H1 (cell line): ENCODE measurements at regions not wholly inside any gene's neighbourhood (a gene's known extent, or its start where the extent isn't known, plus 50 kb on each side); places are given as distances from the start of the nearest gene placed in this dataset.

ENCODE experiments used
- CTCF ChIA-PET: fragments of 300-600 bp; sonication (Branson Sonifier 250); formaldehyde crosslinking; loops from one replicate; lab custom pipeline; 2021; ENCODE audit not compliant: partially characterized antibody; lab: Charles Lee
- POLR2A ChIA-PET: fragments of 300-600 bp; sonication (Branson Sonifier 250); formaldehyde crosslinking; loops from one replicate; lab custom pipeline; 2021; ENCODE audit warnings: inconsistent platforms; ENCODE audit not compliant: partially characterized antibody; lab: Charles Lee
- DNase-seq, 2 experiments: peaks; one replicate each; pipeline versions ENCODE4 v3.0.0 to v3.0.0-alpha.2; 2010 to 2022; ENCODE audit warnings: low spot score in 2 of 2, low read depth in 1 of 2, mixed read lengths in 1 of 2
- FAIRE-seq: peaks from 2 replicates; lab custom pipeline; 2011; peaks lifted over from hg19 to GRCh38; lab: Jason Lieb, UNC
- H2AFZ ChIP-seq: 2 replicates; pipeline ENCODE4 v1.8.1; 2012; ENCODE audit warnings: low read length, inconsistent platforms
- H2AK5ac ChIP-seq: 2 replicates; pipeline ENCODE4 v1.6.1; 2013; ENCODE audit warnings: low read depth, low read length
- H2BK120ac ChIP-seq: replicated peaks from 2 replicates; pipeline ENCODE3; 2013; ENCODE audit warnings: low read depth, low read length, inconsistent platforms
- H2BK12ac ChIP-seq: 2 replicates; pipeline ENCODE4 v1.6.1; 2013; ENCODE audit warnings: low read depth, low read length
- H2BK15ac ChIP-seq: 2 replicates; pipeline ENCODE4 v1.6.1; 2013; ENCODE audit warnings: low read length
- H2BK20ac ChIP-seq: 2 replicates; pipeline ENCODE4 v1.6.1; 2013; ENCODE audit warnings: low read length
- H2BK5ac ChIP-seq: 2 replicates; pipeline ENCODE4 v1.6.1; 2013; ENCODE audit warnings: low read depth, low read length
- H3K14ac ChIP-seq: 2 replicates; pipeline ENCODE4 v1.6.1; 2013; ENCODE audit warnings: inconsistent platforms; ENCODE audit not compliant: insufficient read length
- H3K18ac ChIP-seq: 2 replicates; pipeline ENCODE4 v1.6.1; 2013; ENCODE audit warnings: low read length; ENCODE audit errors: extremely low read depth
- H3K23ac ChIP-seq: 2 replicates; pipeline ENCODE4 v1.6.1; 2013; ENCODE audit warnings: inconsistent platforms; ENCODE audit not compliant: insufficient read length
- H3K23me2 ChIP-seq: 2 replicates; pipeline ENCODE4 v1.6.1; 2013; ENCODE audit warnings: low read depth, low read length
- H3K27ac ChIP-seq: 2 replicates; pipeline ENCODE4 v1.6.1; 2011; ENCODE audit warnings: low read depth, low read length, inconsistent platforms
- H3K27me3 ChIP-seq, 4 experiments: replicated peaks in 1 of 4; 1 replicate in 1 of 4; 2 replicates in 3 of 4; pipeline versions ENCODE4 v1.6.1 to v1.8.1; 2011 to 2013; ENCODE audit warnings: low read length in 3 of 4, mild to moderate bottlenecking in 3 of 4, inconsistent platforms in 2 of 4, mixed read lengths in 2 of 4, moderate library complexity in 1 of 4; ENCODE audit not compliant: control insufficient read depth in 3 of 4, insufficient read depth in 3 of 4; ENCODE audit errors: extremely low read depth in 1 of 4
- H3K36me3 ChIP-seq, 4 experiments: 2 replicates each; pipeline versions ENCODE4 v1.6.1 to v1.8.1; 2011 to 2013; ENCODE audit warnings: mild to moderate bottlenecking in 4 of 4, low read length in 3 of 4, moderate library complexity in 2 of 4, control low read depth in 1 of 4, inconsistent platforms in 1 of 4; ENCODE audit not compliant: insufficient read depth in 4 of 4, control insufficient read depth in 2 of 4
- H3K4ac ChIP-seq: replicated peaks from 2 replicates; pipeline ENCODE3; 2013; ENCODE audit warnings: low read length, low read depth, mixed read lengths, inconsistent platforms; ENCODE audit not compliant: insufficient read length
- H3K4me1 ChIP-seq, 4 experiments: replicated peaks in 1 of 4; 1 replicate in 1 of 4; 2 replicates in 3 of 4; pipeline versions ENCODE4 v1.6.1 to v1.8.1; 2011 to 2013; ENCODE audit warnings: low read length in 3 of 4, inconsistent platforms in 2 of 4, mixed read lengths in 1 of 4; ENCODE audit not compliant: insufficient read depth in 4 of 4, control insufficient read depth in 3 of 4
- H3K4me2 ChIP-seq, 2 experiments: 2 replicates each; pipeline versions ENCODE4 v1.6.1 to v1.8.1; 2011 to 2013; ENCODE audit warnings: low read depth in 2 of 2, low read length in 2 of 2, control low read depth in 1 of 2, inconsistent platforms in 1 of 2, mild to moderate bottlenecking in 1 of 2; ENCODE audit not compliant: insufficient read depth in 1 of 2
- H3K4me3 ChIP-seq, 4 experiments: fragments of 200-600, 300-600 bp in 1 of 4; sonication (generic), shearing (Covaris generic), sonication (Bioruptor Twin) in 1 of 4; 2 replicates each; pipeline versions ENCODE4 v1.5.1 to v1.8.1; 2011 to 2016; ENCODE audit warnings: low read length in 4 of 4, low read depth in 3 of 4, control low read depth in 2 of 4, inconsistent platforms in 2 of 4, mild to moderate bottlenecking in 2 of 4, mixed read lengths in 1 of 4, moderate library complexity in 1 of 4; ENCODE audit not compliant: insufficient read depth in 2 of 4; ENCODE audit errors: extremely low read depth in 1 of 4
- H3K56ac ChIP-seq: replicated peaks from 2 replicates; pipeline ENCODE3; 2013; ENCODE audit warnings: low read depth, mild to moderate bottlenecking, mixed read lengths, low read length, inconsistent platforms; ENCODE audit not compliant: insufficient read length
- H3K79me1 ChIP-seq: 2 replicates; pipeline ENCODE4 v1.6.1; 2013; ENCODE audit warnings: low read depth, low read length, control low read depth
- H3K79me2 ChIP-seq, 2 experiments: 2 replicates each; pipeline versions ENCODE4 v1.6.1 to v1.8.1; 2012 to 2013; ENCODE audit warnings: low read length in 2 of 2, mild to moderate bottlenecking in 2 of 2, inconsistent platforms in 1 of 2; ENCODE audit not compliant: insufficient read depth in 2 of 2, control insufficient read depth in 1 of 2
- H3K9ac ChIP-seq, 4 experiments: replicated peaks in 1 of 4; 1 replicate in 1 of 4; 2 replicates in 3 of 4; pipeline versions ENCODE4 v1.6.1 to v1.8.1; 2011 to 2013; ENCODE audit warnings: low read depth in 3 of 4, low read length in 3 of 4, control low read depth in 2 of 4, mild to moderate bottlenecking in 2 of 4, moderate library complexity in 2 of 4, inconsistent platforms in 1 of 4; ENCODE audit errors: extremely low read depth in 1 of 4
- H3K9me3 ChIP-seq, 2 experiments: 2 replicates each; pipeline versions ENCODE4 v1.6.1 to v1.8.1; 2012 to 2013; ENCODE audit warnings: mild to moderate bottlenecking in 2 of 2, moderate library complexity in 2 of 2, control low read depth in 1 of 2, inconsistent platforms in 1 of 2, low read depth in 1 of 2, low read length in 1 of 2, mixed read lengths in 1 of 2; ENCODE audit not compliant: insufficient read depth in 2 of 2
- H4K20me1 ChIP-seq, 2 experiments: replicated peaks in 1 of 2; 2 replicates each; pipeline versions ENCODE3 to v1.8.1; 2011 to 2013; ENCODE audit warnings: inconsistent platforms in 2 of 2, low read length in 2 of 2, mild to moderate bottlenecking in 1 of 2; ENCODE audit not compliant: insufficient read depth in 2 of 2, control insufficient read depth in 1 of 2
- H4K5ac ChIP-seq: 2 replicates; pipeline ENCODE4 v1.6.1; 2013; ENCODE audit warnings: low read length, low read depth, mixed read lengths, inconsistent platforms; ENCODE audit not compliant: insufficient read length
- H4K8ac ChIP-seq: 2 replicates; pipeline ENCODE4 v1.8.0; 2013; ENCODE audit warnings: mild to moderate bottlenecking, moderate library complexity, low read length, inconsistent platforms; ENCODE audit not compliant: insufficient read depth; ENCODE audit errors: extremely low read depth
- H4K91ac ChIP-seq: replicated peaks from 2 replicates; pipeline ENCODE3; 2013; ENCODE audit warnings: low read length, mixed read lengths, inconsistent platforms; ENCODE audit not compliant: insufficient read length
- CBX8 ChIP-seq: fragments of 300-800, 300-1000 bp; sonication (generic); IDR thresholded peaks from 2 replicates; pipeline ENCODE4 v1.7.1; 2016; ENCODE audit warnings: low read depth, low read length, borderline replicate concordance
- CTBP2 ChIP-seq: IDR thresholded peaks from 2 replicates; pipeline ENCODE4 v1.7.0; 2011; ENCODE audit warnings: borderline replicate concordance, mild to moderate bottlenecking, moderate library complexity, mixed read lengths, low read length; ENCODE audit not compliant: insufficient read depth, insufficient read length
- EGR1 ChIP-seq: IDR thresholded peaks from 2 replicates; pipeline ENCODE4 v1.6.1; 2011; ENCODE audit warnings: low read depth, low read length, borderline replicate concordance
- FOSL1 ChIP-seq: IDR thresholded peaks from 2 replicates; pipeline ENCODE4 v1.6.1; 2011; ENCODE audit warnings: mild to moderate bottlenecking, low read depth, low read length, moderate library complexity; ENCODE audit not compliant: insufficient read depth
- HDAC2 ChIP-seq, 2 experiments: fragments of 300-600 bp in 1 of 2; sonication (generic) in 1 of 2; IDR thresholded peaks; 2 replicates each; pipeline ENCODE4 v1.6.1; 2011 to 2012; ENCODE audit warnings: low read depth in 2 of 2, low read length in 2 of 2, mild to moderate bottlenecking in 2 of 2, moderate library complexity in 2 of 2, borderline replicate concordance in 1 of 2, inconsistent platforms in 1 of 2
- KDM5A ChIP-seq: fragments of 200-600 bp; IDR thresholded peaks from 2 replicates; pipeline ENCODE4 v1.7.1; 2012; ENCODE audit warnings: mild to moderate bottlenecking, low read length, inconsistent platforms, mixed read lengths
- NANOG ChIP-seq: IDR thresholded peaks from 2 replicates; pipeline ENCODE4 v1.6.1; 2011; ENCODE audit warnings: low read length, low read depth, mild to moderate bottlenecking, inconsistent platforms; ENCODE audit not compliant: insufficient read depth, poor library complexity, severe bottlenecking
- SIRT6 ChIP-seq: IDR thresholded peaks from one replicate; pipeline ENCODE4 v1.7.1; 2012; ENCODE audit warnings: low read length, inconsistent platforms
- SIX5 ChIP-seq: IDR thresholded peaks from 2 replicates; pipeline ENCODE4 v1.6.1; 2011; ENCODE audit warnings: mild to moderate bottlenecking, low read depth, low read length
- SP1 ChIP-seq: IDR thresholded peaks from 2 replicates; pipeline ENCODE4 v1.6.1; 2011; ENCODE audit warnings: low read depth, low read length
- SP4 ChIP-seq: IDR thresholded peaks from 2 replicates; pipeline ENCODE4 v1.6.1; 2012; ENCODE audit warnings: low read length, inconsistent platforms
- YY1 ChIP-seq: IDR thresholded peaks from 2 replicates; pipeline ENCODE4 v1.6.1; 2011; ENCODE audit warnings: low read depth, mild to moderate bottlenecking, low read length
- WGBS, 2 experiments: shearing (Covaris generic) in 1 of 2; methylation state at CpG; one replicate each; pipeline versions ENCODE4 v1.1.6 to v1.1.7; 2013 to 2015; ENCODE audit warnings: low lambda C conversion rate in 2 of 2, mixed read lengths in 2 of 2, inconsistent platforms in 1 of 2, low coverage in 1 of 2, missing lambda C conversion rate in 1 of 2; ENCODE audit not compliant: insufficient replicate concordance in 2 of 2, insufficient coverage in 1 of 2, insufficient read length in 1 of 2; ENCODE audit errors: extremely low coverage in 1 of 2, missing lambda C conversion rate in 1 of 2; 5-methylcytosine and 5-hydroxymethylcytosine counted together

- H3K9ac ChIP-seq = no peak overlapping the region
- WGBS, 2 experiments = 92% methylated on average over 7 of the region's 7 CpGs; no CpG with 5 or more reads in 1 of the 2 experiments
- no peaks in the 10 kb centered on the region for H3K27me3 ChIP-seq
- no peak for DNase-seq
- H3K4ac ChIP-seq = no peak overlapping the region
- no peak overlapping the region for H2BK15ac ChIP-seq
- TF ChIP-seq FOSL1 (no peak), NANOG (no peak), YY1 (no peak), SP4 (no peak), EGR1 (no peak), KDM5A (no peak), CBX8 (no peak), HDAC2 (IDR thresholded peaks at IDR 0.05; ENCODE audit: borderline replicate concordance in 1 of 2, low read depth in 2 of 2, low read length in 2 of 2) (no peak), SIRT6 (no peak), CTBP2 (no peak), SIX5 (no peak), SP1 (no peak)
- no peak overlapping the region for H2AFZ ChIP-seq
- no peak overlapping the region for H3K23ac ChIP-seq
- no peak overlapping the region for H2BK120ac ChIP-seq
- no peak overlapping the region for H4K91ac ChIP-seq
- 0 out of 4 replicates have a peak, but pooled peaks cover 0 to 3% of the 10 kb centered on the region in 2 experiments for H3K9me3 ChIP-seq
- H3K27ac ChIP-seq = no peak overlapping the region
- H3K56ac ChIP-seq = no peak overlapping the region
- ChIA-PET POLR2A (interaction anchor here (1.5 kb wide), 1 partner anchor 13 kb away, joined by 3 read pairs; no protein-coding TSS in a partner anchor), CTCF (interaction anchor here (0.7 to 1.4 kb wide), 2 partner anchors 41 to 116 kb away, joined by 3 read pairs; no protein-coding TSS in a partner anchor)
- no peak overlapping the region for H3K18ac ChIP-seq
- no peak overlapping the region for H2BK5ac ChIP-seq
- no peak overlapping the region for H2BK12ac ChIP-seq
- H3K79me2 ChIP-seq = no peaks in the 10 kb centered on the region
- H4K8ac ChIP-seq = no peak overlapping the region
- H3K23me2 ChIP-seq = peaks cover 2% of the 10 kb centered on the region; the same call in 1 of the 2 replicates
- no peak overlapping the region for H4K5ac ChIP-seq
- no peak overlapping the region for H3K4me2 ChIP-seq
- no peaks in the 10 kb centered on the region for H4K20me1 ChIP-seq
- no peak overlapping the region for H2BK20ac ChIP-seq
- H2AK5ac ChIP-seq = no peak overlapping the region
- H3K4me1 ChIP-seq = peaks cover 0 to 5% (median 2%) of the 10 kb centered on the region in 4 experiments; a peak in 3 of 7 replicates
- H3K79me1 ChIP-seq = 0 out of 2 replicates have a peak, but pooled peaks cover 2% of the 10 kb centered on the region
- H3K14ac ChIP-seq = no peak overlapping the region
- FAIRE-seq = no peak
- peaks cover 0 to 7% (median 0%) of the 10 kb centered on the region in 4 experiments; a peak in 1 of 8 replicates for H3K36me3 ChIP-seq
- H3K4me3 ChIP-seq = no peak overlapping the region
Observed at GRCh38 chr12:5138256-5138655, 94.6 kb downstream of the KCNA5 start.
